Activated CD4-positive, alpha-beta T cell treated with anti-CD3 and anti-CD28 coated beads for 24 hours (primary cell): ENCODE measurements at regions not wholly inside any gene's neighbourhood (a gene's known extent, or its start where the extent isn't known, plus 50 kb on each side); places are given as distances from the start of the nearest gene placed in this dataset.

ENCODE experiments used
- DNase-seq, 2 donors: peaks; one replicate each; pipeline ENCODE4 v3.0.0-alpha.2; 2020; ENCODE audit warnings: low read depth in 2 of 2

DNA sequence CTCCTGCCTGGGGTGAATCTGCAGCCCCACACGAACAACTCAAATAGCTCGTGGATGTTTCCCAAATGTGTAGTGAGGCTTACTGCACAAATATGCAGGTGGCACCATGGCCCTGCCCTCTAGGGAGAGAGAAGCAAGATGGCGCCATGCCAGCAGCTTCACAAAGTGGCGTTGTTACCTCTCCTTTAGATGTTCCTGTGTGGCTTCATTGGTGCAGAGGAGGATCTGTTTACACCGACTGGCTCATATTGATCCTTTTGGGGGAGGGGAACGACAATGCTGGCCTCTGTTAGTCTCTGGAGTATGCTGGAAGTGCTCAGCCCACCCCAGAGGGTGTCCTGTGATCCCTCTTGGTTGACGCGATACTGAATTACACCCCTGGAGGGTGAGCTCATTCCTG lies 99.5 kb upstream of the GATA6 start:
- no peak for DNase-seq

DNA sequence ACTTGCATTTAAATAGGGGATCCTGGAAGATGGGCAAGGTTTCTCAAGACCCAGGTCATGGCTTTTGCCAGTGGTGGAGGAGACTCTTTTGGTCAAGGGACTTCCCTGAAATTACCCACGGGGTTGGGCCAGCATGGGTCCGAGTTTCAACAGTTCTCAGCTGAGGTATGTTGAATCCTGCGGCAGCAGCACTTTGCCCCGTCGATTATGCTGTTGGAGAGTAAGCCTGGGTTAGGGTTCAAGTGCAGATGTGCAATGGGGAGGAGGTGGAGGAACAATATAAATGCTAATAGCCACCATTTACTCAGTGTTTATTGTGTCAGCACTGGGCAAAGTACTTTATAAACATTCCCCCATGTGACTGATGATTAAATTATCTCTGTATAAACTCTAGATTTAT lies 96.0 kb upstream of the GATA6 start:
- no peak for DNase-seq

DNA sequence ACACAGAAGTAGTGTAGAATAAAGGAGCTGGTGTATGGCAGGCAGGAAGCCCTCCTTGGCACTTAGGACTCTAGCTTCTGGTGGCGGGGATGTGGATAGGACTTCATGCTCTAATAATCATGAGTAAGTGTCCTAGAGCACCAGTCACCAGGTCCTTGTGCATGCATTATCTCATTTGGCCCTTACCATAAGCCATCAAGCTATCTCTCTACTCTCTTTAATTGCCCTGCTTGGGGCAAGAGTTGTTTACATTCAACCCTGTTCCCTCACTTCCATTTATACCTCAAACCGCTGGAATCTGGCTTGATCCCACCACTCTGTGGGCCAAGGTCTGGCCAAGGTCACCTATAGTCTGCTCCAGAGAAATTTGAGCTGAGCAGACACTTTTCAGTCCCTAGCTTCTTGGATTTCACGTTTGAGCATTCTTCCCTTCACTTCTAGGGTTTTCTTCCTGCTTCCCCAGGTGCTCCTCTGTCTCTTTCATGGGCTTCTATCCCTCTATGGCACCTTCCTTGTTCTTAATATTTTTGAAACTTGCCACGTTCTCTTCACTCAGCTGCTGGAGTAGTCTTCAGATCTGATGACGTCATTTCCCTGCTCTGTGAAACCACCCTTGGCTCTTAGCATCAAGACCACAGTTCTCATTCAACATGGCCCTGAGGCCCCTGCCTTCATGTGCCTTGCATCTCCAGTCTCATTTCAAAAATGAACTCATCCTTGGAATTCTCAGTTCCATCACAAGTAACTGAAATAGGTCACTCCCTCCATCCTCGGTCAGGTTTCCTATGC lies 94.9 kb upstream of the GATA6 start:
- no peak for DNase-seq

DNA sequence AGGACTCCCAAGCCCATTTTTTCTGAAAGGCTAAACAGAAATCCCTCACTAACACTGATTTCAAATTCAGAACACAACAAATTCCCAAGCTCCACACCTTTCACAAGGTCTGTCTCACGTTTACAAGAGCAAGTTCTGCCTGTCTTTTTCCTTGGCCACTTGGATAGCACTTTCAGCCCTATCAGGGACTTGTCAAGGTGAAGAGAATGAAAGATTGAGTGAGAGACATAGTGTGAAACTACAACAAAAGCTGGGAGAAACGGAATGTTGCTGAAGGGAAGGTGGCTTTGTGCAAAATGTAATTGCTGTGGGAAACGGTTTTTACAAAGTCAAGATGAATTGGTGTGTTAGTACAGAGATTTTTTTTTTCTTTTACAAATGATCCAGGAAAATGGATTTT lies 89.4 kb upstream of the GATA6 start:
- no peak for DNase-seq

DNA sequence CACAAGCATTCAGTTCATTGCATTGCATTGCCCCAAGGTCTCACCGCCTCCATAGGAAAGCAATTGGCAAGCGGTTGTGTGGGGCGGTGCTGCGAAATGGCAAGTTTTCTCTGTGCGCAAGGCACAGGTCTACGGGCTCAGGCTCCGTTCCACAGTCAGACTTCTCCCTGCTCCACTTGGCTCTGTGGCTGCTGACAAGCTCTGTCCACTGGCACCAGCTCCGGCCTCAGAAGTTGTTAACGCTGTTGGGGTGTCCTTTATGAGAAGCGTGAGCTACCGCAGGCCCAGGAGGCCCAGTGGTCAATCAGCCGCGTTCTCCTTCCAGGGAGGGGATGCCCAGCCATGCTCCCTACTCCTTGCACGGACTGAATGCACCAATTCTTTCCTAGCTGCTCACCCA lies 87.0 kb upstream of the GATA6 start:
- no peak for DNase-seq

DNA sequence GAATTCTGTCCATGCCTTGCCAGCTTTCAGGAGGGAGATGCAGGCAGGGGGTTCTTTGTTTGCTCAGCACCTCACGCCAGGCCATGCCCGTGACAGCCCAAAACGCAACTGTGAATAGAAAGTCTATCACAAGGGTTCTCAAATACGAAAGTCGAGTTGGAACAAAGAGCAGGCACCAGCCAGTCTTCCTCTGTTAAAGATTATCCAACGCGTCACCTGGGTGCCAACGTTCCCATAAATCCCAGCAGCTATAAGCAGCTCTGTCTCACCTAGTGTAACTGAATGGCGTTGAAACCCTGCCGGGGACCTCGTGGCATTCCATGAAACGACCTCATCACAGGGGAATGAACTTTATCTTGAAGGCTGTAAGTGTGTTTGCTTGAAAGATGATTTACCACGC lies 84.8 kb upstream of the GATA6 start:
- DNase-seq = no peak

DNA sequence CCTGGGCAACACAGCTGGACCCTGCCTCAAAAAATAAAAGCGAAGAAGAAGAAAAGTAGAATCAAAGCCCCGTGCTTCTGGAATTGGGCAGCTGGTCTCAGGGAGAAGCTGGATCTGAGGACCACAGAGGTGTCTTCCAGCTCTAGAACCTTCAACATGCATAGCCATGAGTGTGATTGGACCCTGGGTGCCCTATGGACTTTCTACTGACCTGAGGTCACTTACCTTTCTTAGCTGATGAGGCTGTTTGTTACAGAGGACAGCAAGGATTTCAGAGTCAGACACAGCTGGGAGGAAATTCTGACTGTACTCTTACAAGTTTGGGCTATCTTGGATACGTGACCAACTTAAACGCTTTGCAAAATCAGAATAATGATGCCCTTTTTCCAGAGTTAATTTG lies 82.4 kb upstream of the GATA6 start:
- DNase-seq = no peak

DNA sequence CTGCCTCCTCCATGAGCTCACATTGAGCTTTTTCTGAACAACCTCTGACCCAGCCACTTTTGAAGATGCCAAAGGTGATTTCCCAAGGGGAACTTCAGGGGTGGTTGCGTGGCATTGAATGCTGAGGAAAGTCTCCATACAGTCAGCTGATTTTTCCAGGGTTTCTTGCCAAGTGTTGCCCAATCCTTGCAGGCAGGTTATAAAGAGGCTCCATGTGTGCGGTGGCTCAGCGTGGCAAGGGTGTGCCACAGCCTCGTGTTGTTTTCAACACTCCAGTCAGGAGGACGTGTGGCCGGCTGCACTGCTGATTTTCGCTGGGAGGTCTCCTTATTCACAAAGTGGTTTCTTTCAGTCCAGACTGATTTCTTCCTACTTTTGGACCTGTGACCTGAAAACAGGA lies 81.4 kb upstream of the GATA6 start:
- no peak for DNase-seq

DNA sequence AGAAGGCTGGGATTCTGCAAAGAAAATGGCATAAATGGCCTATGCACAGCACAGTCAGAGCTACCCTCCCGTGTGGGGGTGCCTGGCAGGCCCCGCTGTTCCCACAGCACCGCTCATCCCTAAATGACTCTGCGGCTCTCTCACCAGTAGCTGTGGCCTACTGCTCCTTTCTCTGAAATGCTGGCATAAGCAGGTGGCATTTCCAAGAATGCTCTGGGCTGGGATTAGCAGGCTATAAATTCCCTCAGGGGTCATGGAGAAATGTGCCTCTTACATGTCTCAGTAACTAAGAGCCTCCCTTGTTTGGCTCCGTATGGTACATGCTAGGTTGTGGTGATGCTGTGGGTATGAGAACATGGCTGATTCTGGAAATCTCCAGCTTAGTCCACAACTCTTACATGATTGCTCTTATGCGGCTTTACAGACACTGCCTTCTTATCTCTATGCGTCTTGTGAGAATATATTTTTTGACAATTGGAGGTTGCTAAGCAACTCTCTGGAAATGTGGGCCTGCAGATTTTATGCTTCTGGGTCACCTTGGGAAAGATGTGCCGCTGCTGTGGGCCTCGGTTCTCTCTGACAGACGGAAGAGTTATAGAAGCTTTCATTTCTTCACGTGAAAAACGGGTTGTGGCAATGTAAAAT lies 80.3 kb upstream of the GATA6 start:
- no peak for DNase-seq

DNA sequence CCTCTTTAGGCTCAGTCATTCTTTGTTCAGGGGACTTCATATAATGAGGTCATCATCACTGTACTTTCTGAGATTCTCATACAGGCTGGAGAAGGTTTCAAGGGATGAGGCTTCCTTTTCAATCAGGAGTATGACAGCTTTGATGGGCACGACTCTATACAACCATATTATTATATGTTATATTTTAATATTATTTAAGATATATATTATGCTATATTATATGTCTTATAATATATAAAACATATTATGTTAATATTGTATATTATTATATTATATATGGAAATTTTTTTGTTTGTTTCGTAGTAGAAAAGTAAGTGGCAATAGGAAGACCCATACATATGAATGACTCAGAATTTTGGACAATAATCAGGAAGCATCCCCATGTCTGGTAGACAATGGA lies 78.0 kb upstream of the GATA6 start:
- no peak for DNase-seq

DNA sequence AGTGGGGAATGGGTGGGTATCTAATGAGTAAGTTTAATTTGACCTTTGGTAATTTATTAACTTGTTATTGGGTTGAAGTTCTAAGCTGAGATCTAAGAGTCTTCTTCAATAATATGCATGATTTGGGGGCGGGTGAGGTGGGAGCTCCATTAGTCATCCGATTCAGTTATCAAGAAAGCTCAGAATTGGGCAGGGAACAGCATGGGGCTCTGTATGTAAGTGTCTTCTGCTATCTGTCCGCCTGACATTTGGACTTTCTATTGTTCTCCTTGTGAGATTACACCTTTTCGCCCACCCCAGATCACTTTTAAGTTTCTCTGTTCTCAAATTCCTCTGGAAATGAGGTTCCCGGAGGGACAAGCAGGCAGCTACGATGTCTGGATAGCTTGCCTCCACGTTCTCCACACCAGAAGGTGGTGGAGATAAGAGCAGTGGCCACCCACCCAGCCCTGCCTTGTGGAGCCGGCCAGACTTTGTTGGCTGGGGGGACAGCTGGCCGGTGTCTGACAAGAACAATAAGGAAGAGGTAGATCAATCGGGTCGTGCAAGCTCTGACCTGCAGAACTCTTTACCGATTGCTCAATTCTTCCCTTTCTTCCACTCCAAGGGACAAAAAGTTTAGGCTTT lies 75.5 kb upstream of the GATA6 start:
- no peak for DNase-seq

DNA sequence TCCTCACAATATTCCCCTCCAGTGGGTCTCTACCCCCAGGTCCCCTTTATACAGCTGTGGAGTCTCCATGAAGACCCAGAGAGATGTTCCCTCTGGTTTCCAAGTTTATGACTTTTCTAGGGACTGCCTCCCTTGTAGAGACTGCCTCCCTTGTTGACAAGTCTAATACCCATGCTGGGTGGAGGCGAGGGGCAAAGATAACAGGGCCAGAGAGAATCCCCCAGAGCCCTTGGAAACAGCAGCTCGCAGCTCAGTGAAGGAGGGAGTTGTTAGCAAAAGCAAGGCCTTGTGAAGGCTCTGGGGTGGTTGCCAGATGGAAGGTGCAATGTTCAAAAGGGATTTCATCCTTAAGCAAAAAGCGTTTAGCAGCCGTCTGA lies 75.0 kb upstream of the GATA6 start:
- no peak for DNase-seq

DNA sequence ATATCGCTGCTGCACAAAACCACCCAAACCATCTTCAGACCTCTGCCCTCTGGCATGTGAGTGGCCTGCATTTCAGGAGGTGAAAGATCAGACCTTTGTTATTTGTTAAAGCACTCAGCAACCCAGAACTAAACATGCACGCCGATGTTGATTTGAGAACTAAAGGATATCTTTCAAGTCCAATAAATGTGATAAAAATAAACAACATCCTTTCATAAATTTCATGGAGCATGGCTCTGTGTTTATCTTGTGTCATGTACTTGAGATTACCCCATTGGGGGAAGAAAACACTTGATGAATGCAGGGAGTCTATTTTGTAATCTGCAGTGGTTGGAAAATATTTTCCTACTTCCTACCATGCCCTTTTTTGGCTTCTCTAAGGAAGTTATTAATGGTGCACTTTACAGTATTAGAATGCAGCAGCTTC lies 70.8 kb upstream of the GATA6 start:
- no peak for DNase-seq

DNA sequence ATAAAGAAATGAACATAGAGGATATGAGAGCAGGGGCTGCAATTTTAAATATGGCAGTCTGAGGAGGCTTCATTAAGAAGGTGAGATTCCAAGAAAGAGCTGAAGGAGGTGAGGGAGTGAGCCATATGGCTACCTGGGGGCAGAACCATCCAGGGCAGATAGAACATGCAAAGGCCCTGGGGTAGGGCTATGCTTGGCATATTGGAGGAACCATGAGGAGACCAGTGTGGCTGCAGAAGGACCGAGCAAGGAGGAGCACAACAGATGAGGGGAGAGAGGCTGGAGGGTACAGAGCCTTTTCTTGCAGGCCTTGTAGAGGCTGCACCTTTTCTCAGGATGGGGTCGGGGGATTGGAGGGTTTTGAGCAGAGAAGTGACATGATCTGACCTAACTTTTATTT lies 69.5 kb upstream of the GATA6 start:
- DNase-seq = no peak

DNA sequence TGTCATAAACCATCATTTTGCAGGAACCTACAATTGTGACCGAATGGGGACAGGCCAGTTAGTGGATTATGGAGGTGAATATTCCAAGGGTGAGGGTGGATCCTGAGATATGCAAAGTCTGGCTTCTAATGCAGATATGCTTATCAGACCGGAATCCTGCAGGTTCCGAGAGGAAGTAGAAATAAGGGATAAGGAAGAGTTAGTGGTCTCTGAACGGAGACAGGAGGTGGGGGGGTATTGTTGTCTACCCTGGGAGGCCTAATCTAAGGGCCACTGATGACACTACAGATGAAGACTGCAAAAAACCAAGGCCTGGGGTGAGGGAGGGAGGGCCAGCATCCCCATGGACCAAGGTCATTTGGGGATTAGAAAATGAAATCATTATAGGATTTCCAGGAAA lies 67.7 kb upstream of the GATA6 start:
- DNase-seq = no peak

DNA sequence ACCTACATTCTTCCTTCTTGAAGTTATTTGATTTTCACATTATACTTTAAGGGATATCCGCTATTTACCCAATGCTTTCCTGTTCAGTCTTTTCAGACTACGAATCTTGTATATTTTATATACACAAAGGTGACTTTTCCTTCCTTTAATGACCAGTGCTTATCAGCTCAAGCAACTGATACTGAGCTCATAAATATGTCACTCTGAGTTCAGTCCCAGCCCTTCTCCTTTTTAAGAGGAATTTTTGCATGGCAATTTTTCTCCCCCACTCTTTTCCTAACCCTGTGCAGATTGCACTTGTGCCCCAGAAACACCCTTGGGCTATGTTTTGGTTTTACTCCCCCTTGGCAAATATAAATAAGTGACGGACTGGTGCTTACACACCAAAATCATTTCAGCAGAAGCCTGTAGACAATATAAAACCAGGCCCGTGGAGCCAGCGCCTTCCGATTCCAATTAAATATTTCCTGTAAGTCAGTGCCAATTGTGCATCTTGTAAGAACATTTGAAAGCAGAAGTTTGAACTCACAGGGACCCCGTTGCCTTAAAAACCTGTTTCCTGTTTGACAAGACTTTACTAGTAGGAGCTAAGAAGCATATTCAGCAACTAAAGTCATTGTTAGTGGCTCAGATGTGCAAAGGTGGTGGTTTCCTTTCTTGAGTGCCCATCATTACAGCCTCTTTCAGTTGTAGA lies 66.3 kb upstream of the GATA6 start:
- DNase-seq = no peak

DNA sequence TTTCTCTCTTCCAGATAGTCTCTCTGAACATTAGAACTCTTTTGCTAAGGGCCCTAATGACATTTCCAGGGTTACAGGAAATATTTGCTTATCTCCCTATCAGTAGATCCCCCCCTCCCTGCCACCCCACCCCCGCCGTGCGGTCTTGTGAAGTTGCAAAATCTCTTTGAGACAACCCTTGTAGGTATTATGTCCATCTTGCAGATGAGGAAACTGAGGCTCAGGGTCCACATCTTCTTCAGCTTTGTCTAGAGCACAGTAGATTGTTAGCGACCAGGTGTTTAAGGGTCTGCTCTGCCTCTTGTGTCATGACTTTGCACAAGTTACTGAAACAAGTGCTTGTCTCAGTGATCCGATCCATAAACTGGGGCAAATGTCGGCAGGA lies 65.8 kb upstream of the GATA6 start:
- DNase-seq = no peak

DNA sequence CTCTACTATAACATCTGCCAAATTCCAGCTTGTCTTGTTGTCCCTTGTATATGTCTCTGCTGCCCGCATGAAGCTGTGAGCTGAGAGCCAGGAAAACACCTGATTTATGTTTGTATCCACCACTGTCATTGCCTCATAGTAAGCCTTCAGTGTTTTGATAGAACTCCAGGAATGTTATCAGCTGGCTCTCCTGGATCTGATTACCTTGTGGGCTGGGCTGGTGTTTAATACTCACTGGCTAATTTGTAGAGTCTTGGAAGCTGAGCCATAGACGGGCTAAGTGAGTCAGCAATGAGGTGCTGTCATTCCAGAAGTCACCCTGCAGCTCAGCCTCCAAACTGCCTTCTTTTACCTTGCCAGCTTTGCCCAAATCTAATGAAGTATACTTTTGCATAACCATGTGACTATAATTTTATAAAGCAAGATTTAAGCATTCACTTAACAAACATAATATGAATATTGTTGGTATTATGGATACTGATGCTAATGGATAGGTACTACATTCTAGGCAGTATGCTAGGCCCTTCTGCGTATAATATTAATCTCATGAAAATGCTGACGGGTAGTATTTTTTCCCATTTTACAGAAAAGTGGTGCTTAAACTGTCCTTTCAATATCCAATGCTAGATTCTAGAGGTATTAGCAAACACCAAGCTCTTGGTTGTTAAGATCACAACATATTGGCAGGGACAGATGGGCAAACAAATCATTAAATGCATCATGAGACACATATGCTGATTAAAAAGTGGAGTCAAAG lies 62.7 kb upstream of the GATA6 start:
- DNase-seq = no peak

DNA sequence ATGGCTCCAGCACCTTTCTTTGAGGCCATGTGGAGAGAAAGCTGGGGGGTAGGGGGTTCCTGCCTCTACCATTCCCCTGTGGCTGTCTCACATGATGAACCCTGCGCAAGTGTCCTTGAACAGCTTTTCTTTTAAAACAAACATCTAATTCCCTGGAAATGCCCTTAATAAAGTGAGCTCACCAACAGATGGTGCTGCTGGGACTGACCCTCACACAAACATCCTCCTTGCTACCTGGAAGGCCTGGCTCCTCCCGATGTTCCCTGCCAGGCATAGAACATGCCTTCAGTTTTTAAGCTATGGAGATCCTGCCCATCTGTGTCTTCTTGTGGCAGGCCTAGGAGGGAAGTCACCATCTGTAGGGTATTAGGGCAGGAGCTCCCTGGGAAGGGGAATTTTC lies 60.7 kb upstream of the GATA6 start:
- no peak for DNase-seq

DNA sequence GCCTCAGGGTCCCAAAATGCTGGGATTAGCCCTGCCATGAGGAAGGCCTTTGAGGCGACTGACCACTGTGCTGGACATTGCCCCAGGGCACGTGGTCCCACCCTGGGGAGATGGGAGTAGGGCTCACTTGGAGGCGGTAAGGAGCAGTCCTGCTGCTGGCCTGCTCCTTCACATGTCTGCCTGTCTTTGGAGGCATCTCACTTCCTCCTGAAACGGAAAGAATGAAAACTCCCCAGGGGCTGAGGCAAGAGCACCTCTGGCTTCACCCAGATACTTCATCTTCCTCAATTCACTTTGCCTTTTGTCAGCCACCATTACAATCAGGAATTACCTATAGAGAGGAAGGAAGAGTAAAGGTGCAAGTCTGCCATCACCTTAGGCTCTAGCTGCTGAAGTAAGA lies 59.9 kb upstream of the GATA6 start:
- DNase-seq = no peak

DNA sequence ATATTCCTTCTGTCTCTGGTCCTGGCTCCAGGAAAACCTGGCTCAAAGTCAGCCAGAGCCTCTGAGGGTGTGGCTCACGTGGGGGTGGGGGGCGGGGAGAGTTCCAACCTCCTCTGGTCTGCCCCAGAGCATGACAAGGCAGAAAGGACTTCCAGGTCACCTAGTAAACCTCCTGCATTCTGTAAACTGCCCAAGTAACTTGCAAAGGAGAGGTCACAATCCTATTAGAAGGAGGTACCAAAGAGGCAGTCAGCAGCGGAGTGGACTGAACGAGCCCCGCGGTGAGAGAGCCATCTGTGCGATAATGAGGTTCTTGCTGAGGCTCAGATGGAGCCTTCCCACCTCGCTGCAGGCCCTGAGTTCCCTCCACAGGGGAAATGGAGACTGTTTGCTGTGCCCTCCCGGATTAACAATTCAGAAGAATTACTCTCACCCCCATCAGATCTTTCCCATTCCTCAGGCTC lies 58.9 kb upstream of the GATA6 start:
- DNase-seq = no peak

DNA sequence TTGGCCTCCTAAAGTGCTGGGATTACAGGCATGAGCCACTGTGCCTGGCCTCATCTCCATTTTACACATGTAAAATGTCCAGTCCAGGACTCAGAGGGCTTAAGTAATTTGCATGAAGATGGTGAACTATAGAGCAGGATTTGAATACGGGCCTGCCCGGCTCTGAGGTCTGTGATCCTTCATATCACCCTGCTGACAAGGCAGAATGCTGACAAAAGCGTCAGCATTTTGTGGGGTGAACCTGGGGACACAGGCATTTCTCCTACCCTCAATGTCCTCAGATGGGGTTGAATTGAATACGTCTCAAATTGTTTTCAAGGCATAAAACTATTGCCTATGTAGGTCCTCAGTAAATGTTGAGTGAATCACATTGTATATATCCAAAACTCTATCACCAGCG lies 57.2 kb upstream of the GATA6 start:
- no peak for DNase-seq
